Endothelial cell of umbilical vein (primary cell): ENCODE measurements at regions not wholly inside any gene's neighbourhood (a gene's known extent, or its start where the extent isn't known, plus 50 kb on each side); places are given as distances from the start of the nearest gene placed in this dataset.

Experiments used
- BruUV-seq: library from RNA; stranded (reverse); fragments of 400-500 nt; replicated peaks from 2 replicates; lab custom pipeline; 2021; lab: Mats Ljungman, UMichigan
- CTCF ChIA-PET: fragments of 300-600, 350-600 bp; sonication (Branson Sonifier 250); formaldehyde crosslinking; loops from one replicate; lab custom pipeline; 2021; ENCODE audit warnings: antibody characterized with exemption, inconsistent platforms; lab: Charles Lee
- POLR2A ChIA-PET: fragments of 300-600, 350-600 bp; sonication (Branson Sonifier 250); formaldehyde crosslinking; loops from one replicate; lab custom pipeline; 2021; ENCODE audit warnings: antibody characterized with exemption, inconsistent platforms; lab: Charles Lee
- DNase-seq: peaks from one replicate; pipeline ENCODE4 v3.0.0-alpha.2; 2011; ENCODE audit warnings: low read depth, low spot score
- FAIRE-seq: peaks from 2 replicates; lab custom pipeline; 2011; peaks lifted over from hg19 to GRCh38; lab: Jason Lieb, UNC
- H2AFZ ChIP-seq: 2 replicates; pipeline ENCODE4 v1.6.0; 2012; ENCODE audit warnings: low read depth, low read length, control low read depth, inconsistent platforms
- H3K27ac ChIP-seq: 2 replicates; pipeline ENCODE4 v1.5.1; 2011; ENCODE audit warnings: low read depth, mild to moderate bottlenecking, control low read depth, low read length, moderate library complexity; ENCODE audit not compliant: insufficient read depth
- H3K27me3 ChIP-seq, 2 experiments: 2 replicates each; pipeline versions ENCODE4 v1.6.0 to v1.6.1; 2011; ENCODE audit warnings: low read length in 2 of 2, mixed read lengths in 1 of 2; ENCODE audit not compliant: control insufficient read depth in 2 of 2, insufficient read depth in 2 of 2
- H3K36me3 ChIP-seq, 2 experiments: 2 replicates in 1 of 2; 3 replicates in 1 of 2; pipeline ENCODE4 v1.5.1; 2011; ENCODE audit warnings: low read length in 2 of 2, mild to moderate bottlenecking in 1 of 2, moderate library complexity in 1 of 2; ENCODE audit not compliant: control insufficient read depth in 2 of 2, insufficient read depth in 2 of 2; ENCODE audit errors: extremely low read depth in 1 of 2
- H3K4me1 ChIP-seq: 3 replicates; pipeline ENCODE4 v1.5.1; 2011; ENCODE audit warnings: mild to moderate bottlenecking, low read length; ENCODE audit not compliant: control insufficient read depth, insufficient read depth; ENCODE audit errors: extremely low read depth
- H3K4me2 ChIP-seq: 2 replicates; pipeline ENCODE4 v1.6.1; 2011; ENCODE audit warnings: low read length, control low read depth, mixed read lengths; ENCODE audit not compliant: insufficient read depth
- H3K4me3 ChIP-seq, 3 experiments: fragments of 200-600 bp in 1 of 3; sonication (generic), shearing (Covaris generic) in 1 of 3; replicated peaks in 1 of 3; 2 replicates each; pipeline ENCODE4 v1.5.1; 2011 to 2016; ENCODE audit warnings: control low read depth in 3 of 3, low read length in 3 of 3, mild to moderate bottlenecking in 2 of 3, inconsistent platforms in 1 of 3, low read depth in 1 of 3, moderate library complexity in 1 of 3; ENCODE audit not compliant: insufficient read depth in 1 of 3
- H3K79me2 ChIP-seq: 2 replicates; pipeline ENCODE4 v1.6.0; 2012; ENCODE audit warnings: low read length, inconsistent platforms; ENCODE audit not compliant: control insufficient read depth, insufficient read depth
- H3K9ac ChIP-seq: replicated peaks from 2 replicates; pipeline ENCODE3; 2011; ENCODE audit warnings: low read length, control low read depth; ENCODE audit not compliant: insufficient read depth; ENCODE audit errors: extremely low read depth
- H3K9me1 ChIP-seq: replicated peaks from 3 replicates; pipeline ENCODE4 v1.6.0; 2011; ENCODE audit warnings: mild to moderate bottlenecking, low read length; ENCODE audit not compliant: control insufficient read depth, insufficient read depth; ENCODE audit errors: extremely low read depth
- H3K9me3 ChIP-seq: replicated peaks from 2 replicates; pipeline ENCODE4 v1.5.1; 2012; ENCODE audit warnings: low read length, inconsistent platforms; ENCODE audit not compliant: control insufficient read depth, insufficient read depth
- H4K20me1 ChIP-seq: replicated peaks from 2 replicates; pipeline ENCODE3; 2011; ENCODE audit warnings: mild to moderate bottlenecking, low read length; ENCODE audit not compliant: control insufficient read depth, insufficient read depth; ENCODE audit errors: extremely low read depth
- EZH2 ChIP-seq: IDR thresholded peaks from 2 replicates; pipeline ENCODE4 v1.6.1; 2012; ENCODE audit warnings: borderline replicate concordance, low read depth, mild to moderate bottlenecking, moderate library complexity, low read length, inconsistent platforms; ENCODE audit not compliant: severe bottlenecking
- FOS ChIP-seq: IDR thresholded peaks from 2 replicates; pipeline ENCODE4 v1.6.1; 2011; ENCODE audit warnings: mild to moderate bottlenecking, low read length, moderate library complexity, borderline replicate concordance; ENCODE audit not compliant: insufficient read depth
- GATA2 ChIP-seq: IDR thresholded peaks from 2 replicates; pipeline ENCODE4 v1.7.0; 2011; ENCODE audit warnings: low read depth, mild to moderate bottlenecking, moderate library complexity, mixed read lengths, low read length; ENCODE audit not compliant: insufficient read length, insufficient read depth
- JUN ChIP-seq: IDR thresholded peaks from 2 replicates; pipeline ENCODE4 v1.6.1; 2011; ENCODE audit warnings: borderline replicate concordance, low read depth; ENCODE audit not compliant: insufficient read length, insufficient read depth
- MAX ChIP-seq: IDR thresholded peaks from 2 replicates; pipeline ENCODE4 v1.6.1; 2011; ENCODE audit not compliant: insufficient read depth, insufficient read length
- MYC ChIP-seq: IDR thresholded peaks from one replicate; pipeline ENCODE4 v1.6.1; 2011; ENCODE audit warnings: mild to moderate bottlenecking, low read depth, low read length
- POLR2A ChIP-seq: IDR thresholded peaks from 2 replicates; pipeline ENCODE4 v1.6.1; 2012; ENCODE audit warnings: low read depth, mild to moderate bottlenecking, control low read depth, low read length
- POLR2AphosphoS5 ChIP-seq: IDR thresholded peaks from 2 replicates; pipeline ENCODE4 v1.6.1; 2012; ENCODE audit warnings: low read depth, mild to moderate bottlenecking, control low read depth, low read length, moderate library complexity; ENCODE audit not compliant: insufficient read depth
- dilution Hi-C: fragments of 300-500 bp; cut with MboI; formaldehyde crosslinking; loops from one replicate; pipeline ENCODE4 v1.15.0; 2019; ENCODE audit warnings: low sequenced_read_pairs; ENCODE audit not compliant: extremely low pct_ligation_motif_present
- intact Hi-C: fragments of 100-400 bp; cut with micrococcal nuclease; formaldehyde crosslinking; loops from one replicate; pipeline ENCODE4 v1.10.0; 2022
- TF ChIP-seq, protein P1 (sequence below), 2 donors: IDR thresholded peaks; 1 replicate in 1 of 2; 2 replicates in 1 of 2; pipeline ENCODE4 v1.5.1; 2011; ENCODE audit warnings: low read length in 2 of 2, mild to moderate bottlenecking in 2 of 2, moderate library complexity in 2 of 2, control low read depth in 1 of 2, inconsistent platforms in 1 of 2, low read depth in 1 of 2; ENCODE audit not compliant: insufficient read depth in 1 of 2; ENCODE audit errors: extremely low read depth in 1 of 2

- Histone ChIP-seq H3K9me3 (peaks cover 3% of the 10 kb centered on the region), H3K4me2 (no peak overlapping the region), H3K9me1 (no peaks in the 10 kb centered on the region), H3K4me1 (no peaks in the 10 kb centered on the region), H3K9ac (no peak overlapping the region), H3K27ac (no peak overlapping the region), H3K79me2 (no peaks in the 10 kb centered on the region), H4K20me1 (no peaks in the 10 kb centered on the region), H2AFZ (no peak overlapping the region), H3K36me3 (no peaks in the 10 kb centered on the region), H3K27me3 (no peaks in the 10 kb centered on the region), H3K4me3 (no peak overlapping the region)
- ChIA-PET CTCF (no interaction called here), POLR2A (no interaction called here)
- BruUV-seq = no TSS peak
- TF ChIP-seq JUN (no peak), POLR2AphosphoS5 (no peak), POLR2A (no peak), EZH2 (no peak), MAX (no peak), MYC (no peak), FOS (no peak), GATA2 (no peak)
- TF ChIP-seq, protein P1, sequence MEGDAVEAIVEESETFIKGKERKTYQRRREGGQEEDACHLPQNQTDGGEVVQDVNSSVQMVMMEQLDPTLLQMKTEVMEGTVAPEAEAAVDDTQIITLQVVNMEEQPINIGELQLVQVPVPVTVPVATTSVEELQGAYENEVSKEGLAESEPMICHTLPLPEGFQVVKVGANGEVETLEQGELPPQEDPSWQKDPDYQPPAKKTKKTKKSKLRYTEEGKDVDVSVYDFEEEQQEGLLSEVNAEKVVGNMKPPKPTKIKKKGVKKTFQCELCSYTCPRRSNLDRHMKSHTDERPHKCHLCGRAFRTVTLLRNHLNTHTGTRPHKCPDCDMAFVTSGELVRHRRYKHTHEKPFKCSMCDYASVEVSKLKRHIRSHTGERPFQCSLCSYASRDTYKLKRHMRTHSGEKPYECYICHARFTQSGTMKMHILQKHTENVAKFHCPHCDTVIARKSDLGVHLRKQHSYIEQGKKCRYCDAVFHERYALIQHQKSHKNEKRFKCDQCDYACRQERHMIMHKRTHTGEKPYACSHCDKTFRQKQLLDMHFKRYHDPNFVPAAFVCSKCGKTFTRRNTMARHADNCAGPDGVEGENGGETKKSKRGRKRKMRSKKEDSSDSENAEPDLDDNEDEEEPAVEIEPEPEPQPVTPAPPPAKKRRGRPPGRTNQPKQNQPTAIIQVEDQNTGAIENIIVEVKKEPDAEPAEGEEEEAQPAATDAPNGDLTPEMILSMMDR (IDR thresholded peaks at IDR 0.05; ENCODE audit: extremely low read depth in 1 of 2, insufficient read depth in 1 of 2, low read depth in 1 of 2, low read length in 2 of 2) = no peak
- intact Hi-C loops = no loop called here
- FAIRE-seq (no peak), DNase-seq (no peak)
- dilution Hi-C loops = no loop called here
These were observed 223.7 kb downstream of the CBLN1 start for GRCh38 chr16:49057936-49058335.
